DMS79 treated with DMSO at 0.1 percent for 48 hours (cell line): ENCODE measurements at regions not wholly inside any gene's neighbourhood (a gene's known extent, or its start where the extent isn't known, plus 50 kb on each side); places are given as distances from the start of the nearest gene placed in this dataset.
A peak's percentile ranks its signal among the peaks of the same experiment; 100 is the strongest.
"Not testable (repeated sequence)": the region's sequence is repeated elsewhere in the genome, so short reads cannot be mapped to it uniquely, and the experiment has no call there.

Source experiments
- DNase-seq: peaks from one replicate; lab custom pipeline; 2025; lab: John Stamatoyannopoulos, UW

DNA sequence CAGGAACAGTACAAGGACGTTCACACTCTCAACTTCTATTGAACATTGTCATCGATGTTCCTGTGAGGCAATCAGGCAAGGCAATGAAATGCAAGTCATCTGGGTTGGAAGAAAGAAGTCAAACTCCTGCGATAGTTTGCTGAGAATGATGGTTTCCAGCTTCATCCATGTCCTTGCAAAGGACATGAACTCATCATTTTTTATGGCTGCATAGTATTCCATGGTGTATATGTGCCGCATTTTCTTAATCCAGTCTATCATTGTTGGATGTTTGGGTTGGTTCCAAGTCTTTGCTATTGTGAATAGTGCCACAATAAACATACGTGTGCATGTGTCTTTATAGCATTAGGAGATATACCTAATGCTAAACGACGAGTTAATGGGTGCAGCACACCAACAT lies 180.0 kb downstream of the RTP5 start:
- DNase-seq = not testable (repeated sequence)

DNA sequence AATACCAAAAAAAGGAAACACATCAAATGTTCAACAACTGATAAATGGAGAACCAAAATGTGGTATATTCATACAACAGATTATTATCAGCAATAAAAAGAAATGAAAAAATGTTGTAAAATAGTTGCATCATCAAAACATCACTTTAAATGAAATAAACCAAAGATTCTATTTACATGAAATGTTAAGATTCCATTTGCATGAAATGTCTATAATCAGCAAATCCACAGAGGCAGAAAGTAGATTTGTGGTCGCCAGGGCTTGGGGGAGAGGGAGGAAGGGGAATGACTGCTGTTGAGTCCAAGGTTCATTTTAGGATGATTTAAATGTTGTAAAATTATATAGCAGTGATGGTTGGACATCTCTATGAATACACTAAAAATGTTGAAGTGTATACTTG lies 181.9 kb downstream of the RTP5 start:
- no peak for DNase-seq

DNA sequence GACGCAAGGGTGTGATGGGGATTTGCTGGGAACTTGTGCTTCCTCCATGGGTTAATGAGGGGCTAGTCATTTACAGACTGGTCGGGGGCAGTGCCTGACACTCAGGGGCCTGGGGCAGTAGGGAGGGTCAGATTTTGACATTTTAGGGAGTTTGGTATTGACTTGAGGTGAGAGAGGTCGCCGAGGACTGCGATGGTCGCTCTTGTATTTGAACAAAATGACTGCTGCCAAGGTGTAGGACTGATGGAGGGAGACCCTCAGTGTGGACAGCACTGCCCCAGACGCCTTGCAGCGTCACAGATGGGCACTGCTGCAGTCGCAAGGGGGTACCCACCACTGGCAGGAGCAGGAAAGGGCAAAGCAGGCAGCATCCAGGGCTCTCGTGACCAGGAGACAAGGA lies 182.9 kb downstream of the RTP5 start:
- no peak for DNase-seq

DNA sequence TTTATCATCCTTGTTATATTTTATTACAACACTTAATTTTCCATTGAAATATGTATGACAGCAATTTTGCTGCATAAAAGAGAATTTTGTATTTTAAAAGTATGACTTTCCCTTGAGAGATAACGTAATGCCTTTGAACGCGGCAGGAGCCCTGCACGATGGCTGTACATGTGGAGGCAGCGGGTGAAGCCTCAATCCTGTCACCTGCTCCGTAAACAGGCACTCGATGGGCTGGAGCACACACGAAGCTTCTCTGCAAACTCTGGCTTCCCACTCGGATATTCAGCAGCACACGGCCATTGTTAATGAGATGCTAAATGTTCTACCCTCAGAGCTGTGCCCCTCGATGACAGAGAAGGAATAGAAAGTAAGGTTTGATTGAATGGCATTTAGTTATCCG lies 184.4 kb downstream of the RTP5 start:
- no peak for DNase-seq

DNA sequence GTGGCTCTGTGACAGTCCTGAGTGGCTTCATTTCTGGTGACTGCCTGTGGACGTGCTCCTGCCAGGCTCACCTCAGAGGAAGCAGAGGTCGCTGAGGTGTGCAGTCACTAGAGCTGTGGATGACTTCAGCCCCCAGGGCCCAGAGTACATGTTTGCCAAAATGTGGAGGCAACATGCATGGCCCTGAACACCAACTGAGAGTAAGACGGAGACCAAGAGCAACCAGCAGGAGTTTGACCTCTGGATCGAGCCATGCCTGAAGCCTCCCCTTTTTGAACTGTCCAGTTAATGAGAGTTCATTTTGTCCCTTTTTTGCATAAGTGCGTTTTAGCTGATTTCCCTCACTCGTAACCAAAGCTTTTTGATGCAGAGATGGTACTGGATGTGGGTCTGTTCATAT lies 184.9 kb downstream of the RTP5 start:
- DNase-seq = no peak

DNA sequence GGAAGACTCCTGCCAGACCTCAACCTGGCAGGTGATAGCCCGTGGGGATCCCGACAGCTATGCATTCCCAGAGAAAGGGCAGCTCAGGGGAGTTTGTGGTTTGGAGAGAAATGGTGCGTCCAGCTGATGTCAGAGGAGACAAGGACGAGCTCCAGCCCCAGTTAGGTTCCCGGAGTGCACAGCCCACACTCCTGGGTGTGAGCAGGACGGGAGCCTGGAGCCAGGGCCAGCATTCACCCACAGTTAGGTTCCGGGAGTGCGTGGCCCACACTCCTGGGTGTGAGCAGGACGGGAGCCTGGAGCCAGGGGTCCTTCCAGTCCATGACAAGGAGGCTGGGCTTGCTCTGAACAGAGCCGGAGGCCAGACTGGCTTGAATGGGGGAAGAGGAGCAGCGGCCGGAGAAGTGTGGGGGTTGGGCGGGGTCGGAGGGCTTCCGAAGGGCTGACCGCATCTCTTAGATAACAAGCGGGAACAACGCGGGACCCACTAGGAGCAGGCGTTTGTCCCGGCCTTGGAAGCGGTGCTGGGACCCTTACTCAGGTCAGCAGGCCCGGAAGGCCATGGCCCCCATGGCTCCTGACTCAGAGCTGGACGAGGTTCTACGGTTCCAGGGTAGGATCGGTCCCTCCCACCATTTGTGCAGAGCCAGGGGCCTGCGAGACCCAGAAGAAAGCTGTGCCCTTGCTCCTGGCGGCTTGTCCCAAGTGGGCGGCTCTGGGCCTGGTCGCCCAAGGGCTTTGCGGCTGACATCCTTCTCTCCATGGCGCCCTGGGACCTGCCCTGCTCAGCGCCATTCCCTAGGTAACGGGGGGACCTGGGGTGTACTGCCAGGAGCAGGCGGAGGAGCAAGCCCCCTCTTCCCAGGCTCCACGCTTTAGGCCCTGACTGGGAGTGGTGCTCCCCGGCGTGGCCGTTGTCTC lies 185.6 kb downstream of the RTP5 start:
- DNase-seq = no peak

DNA sequence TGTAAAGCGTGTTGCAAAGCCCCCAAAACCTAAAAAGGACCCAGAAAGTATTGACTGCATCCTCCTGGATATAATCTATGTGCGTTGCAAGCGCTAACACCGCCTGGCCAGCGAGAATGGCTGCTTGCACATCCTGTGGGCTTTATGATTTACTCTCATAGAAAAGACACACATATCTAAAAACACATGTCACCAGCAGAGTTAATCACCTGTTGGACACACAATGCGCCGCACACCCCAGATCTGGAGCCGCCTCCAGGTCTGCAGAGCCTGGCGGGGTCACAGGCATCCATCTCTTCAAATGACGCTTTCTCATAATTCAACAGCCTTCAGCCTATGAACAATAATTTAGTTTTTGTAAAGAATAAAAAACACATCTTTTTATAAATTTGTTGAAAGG lies 186.5 kb downstream of the RTP5 start:
- DNase-seq = no peak

DNA sequence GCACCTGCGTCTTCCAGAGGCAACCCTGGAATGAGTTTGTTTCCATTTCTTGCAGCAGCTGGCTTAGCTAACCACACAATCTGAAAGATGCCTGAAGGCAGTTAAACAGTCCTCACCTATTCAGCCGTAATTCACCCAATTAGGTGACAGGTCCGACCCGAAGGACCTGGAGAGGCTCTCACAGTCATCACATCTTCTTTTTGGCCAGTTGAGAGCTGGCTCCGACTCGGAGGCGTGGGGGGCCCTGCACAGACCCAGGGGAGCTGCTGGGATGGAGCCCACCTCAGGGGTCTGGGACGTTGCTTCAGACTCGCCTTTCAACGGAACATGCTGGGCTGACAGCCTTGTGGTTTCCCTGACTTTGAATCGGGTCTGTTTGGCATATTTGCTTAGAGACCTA lies 187.3 kb downstream of the RTP5 start:
- DNase-seq = peak; percentile 9

DNA sequence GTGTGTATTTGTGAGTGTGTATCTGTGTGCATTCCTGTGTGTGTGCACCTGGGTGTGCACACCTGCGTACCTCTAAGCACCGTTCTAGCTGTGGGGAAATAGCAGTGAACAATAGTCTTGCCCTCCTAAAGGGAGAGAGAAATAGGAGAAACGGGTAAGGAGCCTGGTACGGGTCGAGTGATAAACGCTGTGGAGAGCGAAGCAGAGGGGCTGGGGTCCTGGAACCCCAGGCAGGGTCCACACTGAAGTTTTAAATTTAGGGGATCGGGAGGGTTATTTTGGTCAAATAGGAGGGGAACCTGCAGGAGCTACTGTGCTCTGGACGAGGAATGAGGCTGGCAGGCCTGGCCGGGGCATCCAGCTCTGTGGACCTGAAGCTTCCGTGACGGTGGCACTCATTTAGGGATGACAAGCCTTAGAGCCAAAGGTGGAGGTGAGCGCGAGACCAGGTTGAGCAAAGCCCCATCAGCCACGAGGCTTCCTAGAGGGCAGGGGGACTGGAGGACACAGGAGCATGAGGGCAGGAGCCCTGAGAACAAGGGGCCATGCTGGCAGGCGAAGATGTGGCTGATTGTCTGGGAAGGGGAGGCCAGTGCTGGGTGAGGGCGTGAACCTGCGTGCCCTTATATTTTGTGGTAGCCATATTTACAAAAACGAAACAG lies 188.0 kb downstream of the RTP5 start:
- DNase-seq = no peak

DNA sequence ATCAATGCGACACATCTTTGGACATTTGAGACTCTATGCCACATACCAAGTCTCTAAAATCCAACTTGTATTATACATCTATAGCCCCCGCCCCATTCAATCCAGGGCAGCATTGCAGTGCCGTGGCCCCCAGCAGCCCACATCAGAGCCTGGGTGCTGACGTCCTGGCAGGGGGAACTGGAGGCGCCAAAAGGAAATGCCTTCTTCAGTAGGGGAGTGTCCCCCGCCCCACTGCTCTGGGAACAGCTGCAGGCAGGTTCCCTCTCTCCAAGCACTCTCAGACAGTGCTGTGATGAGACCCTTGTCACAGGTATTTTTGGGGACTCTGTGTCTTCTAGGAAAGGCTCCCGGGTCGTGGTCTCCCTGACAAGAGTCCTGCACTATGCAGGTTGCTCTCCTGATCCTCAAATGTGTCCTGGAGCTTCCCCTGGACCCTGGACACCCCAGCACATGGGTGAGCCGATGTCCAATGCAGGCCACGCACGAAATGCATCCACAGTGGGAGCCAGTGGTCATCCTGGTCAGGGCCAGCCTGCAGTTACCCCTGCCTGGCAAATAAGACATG lies 188.7 kb downstream of the RTP5 start:
- DNase-seq = no peak

DNA sequence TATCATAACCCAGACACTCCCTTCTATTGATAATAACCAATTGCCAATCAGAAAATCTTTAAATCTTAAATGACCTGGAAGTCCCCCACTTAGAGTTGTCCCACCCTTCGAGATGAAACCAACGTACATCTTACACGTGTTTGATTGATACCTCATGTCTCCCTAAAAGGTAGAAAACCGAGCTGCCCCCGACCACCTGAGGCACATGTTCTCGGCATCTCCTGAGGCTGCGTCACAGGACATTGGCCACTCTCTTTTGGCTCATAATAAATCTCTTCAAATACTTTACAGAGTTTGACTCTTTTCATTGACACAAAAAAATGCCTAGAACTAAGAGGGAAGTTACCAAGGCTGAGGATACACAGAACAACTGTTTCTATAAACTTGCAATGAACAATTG lies 190.0 kb downstream of the RTP5 start:
- no peak for DNase-seq

DNA sequence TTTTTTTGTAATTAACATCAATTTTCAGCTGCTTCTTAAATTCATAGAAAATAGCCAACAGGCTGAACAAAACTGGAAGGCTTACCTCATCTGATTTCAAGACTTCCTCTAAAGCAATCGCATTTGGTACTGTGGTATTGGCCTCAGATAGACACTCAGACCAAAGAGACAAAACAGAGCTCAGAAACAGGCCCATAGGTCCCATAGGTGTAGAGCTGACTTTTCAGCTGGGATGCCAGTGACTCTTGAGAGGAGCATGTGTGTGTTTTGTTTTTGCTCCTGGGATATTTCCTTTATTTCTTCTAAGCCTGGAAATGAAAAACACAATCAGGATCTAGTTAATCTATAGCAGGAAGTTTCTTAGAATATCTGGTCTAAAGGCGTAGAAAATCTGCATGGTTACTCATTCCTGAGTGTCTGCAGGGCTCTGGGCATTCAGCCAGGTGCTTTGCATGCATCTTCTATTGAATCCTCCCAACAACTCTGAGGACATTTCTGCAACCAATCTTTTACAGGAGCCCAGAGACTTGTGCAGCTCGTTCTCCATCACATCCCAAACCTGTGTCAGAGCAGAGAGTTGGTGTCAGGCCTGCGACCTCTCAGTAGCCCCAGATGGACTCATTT lies 190.8 kb downstream of the RTP5 start:
- peak; percentile 30 for DNase-seq

DNA sequence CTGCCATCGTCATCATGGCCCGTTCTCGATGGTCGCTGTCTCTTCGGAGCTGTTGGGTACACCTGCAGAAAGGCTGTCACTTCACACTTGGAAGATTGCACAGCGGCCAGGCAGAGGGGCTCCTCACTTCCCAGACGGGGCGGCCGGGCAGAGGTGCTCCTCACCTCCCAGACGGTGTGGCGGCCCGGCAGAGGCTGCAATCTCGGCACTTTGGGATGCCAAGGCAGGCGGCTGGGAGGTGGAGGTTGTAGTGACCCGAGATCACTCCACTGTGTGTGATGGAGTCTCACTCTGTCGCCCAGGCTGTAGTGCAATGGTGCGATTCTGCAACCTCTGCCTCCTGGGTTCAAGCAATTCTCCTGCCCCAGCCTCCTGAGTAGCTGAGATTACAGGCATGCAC lies 192.4 kb downstream of the RTP5 start:
- DNase-seq = not testable (repeated sequence)

DNA sequence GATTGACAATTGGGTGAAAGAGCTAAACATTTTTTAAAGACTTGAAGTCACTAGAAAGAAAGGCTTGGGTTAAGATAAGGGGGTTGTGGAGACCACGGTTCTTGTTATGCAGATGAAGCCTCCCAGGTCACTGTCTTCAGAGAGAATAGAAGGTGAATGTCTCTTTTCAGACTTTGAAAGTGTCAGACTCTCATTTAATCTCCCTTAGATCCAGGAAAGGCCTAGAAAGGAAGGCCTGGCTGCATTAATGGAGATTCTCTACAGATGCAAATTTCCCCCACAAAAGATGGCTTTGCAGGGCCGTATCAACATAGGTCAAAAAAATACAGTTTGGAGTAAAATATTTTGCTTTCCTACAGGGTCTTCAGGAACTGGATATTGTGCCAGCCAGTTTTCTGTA lies 193.9 kb downstream of the RTP5 start:
- no peak for DNase-seq

DNA sequence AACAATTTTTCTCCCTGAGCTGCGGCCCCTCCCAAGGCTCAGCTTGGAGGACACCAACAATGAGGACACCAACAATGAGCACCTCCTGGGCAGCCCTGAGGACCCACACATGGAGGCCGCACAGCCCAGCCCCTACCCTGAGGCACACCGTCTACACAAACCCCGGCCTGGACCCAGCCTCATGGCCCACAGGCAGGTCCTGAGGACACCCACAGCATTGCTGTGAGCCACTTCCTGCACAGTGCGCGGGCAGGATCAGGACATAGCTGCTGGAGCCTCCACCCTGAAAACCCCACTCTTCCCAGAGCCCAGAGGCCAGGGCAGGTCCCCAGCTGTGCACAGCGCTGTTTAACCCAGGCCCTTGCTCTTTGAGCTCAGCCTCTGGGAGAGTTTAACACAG lies 194.3 kb downstream of the RTP5 start:
- no peak for DNase-seq

DNA sequence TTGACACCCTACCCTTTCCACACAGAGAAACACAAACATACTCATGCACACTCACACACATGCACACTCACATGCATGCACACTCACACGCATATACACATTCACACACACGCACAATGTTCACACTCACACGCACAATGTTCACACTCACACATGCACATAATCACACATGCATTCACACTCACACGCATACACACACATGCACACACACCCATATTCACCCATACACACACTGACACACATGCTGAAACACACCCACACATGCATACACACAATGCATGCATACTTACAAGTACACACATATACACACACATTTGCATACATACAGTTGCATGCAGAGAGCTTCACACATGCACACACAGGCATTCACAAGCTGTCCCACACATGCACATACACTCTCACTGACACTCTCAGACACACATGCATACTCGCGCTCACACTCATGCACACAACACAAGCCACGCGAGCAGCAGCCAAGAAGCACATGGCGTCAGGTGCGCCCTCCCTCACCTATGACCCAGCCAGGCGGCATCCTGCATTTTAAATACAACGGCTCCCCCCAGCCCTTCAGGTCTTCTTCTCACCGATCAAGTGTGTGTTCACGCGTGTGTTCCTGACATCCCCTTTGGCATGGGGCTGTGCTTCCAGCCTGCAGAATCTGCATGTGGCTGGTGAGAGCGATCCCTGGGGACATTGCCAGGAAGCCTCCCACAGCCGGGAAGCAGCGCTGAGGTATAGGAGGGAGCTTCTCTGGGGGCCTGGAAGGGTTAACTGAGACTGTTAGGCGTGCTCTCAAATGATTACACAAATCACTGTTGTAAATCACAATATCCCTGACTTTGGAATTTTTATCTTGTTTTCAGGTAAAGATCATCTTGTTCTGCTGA lies 195.1 kb downstream of the RTP5 start:
- DNase-seq = no peak

DNA sequence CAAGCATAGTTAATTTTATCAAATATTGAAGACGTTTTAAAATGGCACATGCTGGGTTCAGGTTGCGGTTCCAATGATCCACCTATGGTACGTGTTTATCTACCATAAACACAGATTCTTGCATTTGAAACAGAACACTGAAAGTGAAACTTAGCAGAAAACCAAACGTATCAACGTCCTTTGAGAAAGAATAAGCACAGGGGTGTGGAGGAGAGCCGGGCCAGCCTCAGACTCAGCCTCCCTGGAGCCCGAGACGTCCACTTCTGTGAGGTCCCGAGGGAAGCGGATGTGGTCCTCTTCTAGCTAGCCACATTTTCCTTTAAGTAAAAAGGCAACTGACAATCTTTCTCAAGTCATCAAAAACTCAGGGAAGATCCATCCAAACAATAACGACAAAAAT lies 195.9 kb downstream of the RTP5 start:
- no peak for DNase-seq

DNA sequence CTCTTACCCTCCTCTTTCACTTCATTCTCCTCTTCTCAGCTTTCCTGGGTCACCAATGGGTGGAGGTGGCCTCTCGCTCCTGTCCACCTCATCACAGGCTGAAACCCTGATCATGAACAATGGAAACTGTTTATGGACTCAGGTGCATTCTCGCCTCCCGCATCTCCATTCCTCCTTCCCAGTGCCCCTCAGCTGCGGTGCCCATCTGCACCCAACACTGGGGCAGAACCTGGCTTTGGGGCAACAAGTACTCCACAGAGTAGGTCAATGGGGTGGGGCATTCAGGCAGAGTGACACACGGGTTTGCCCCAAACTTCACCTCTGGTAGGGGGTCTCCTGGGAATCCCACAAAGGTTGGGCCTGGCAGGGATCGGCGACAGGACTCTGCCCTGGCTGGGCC lies 199.5 kb downstream of the RTP5 start:
- no peak for DNase-seq

DNA sequence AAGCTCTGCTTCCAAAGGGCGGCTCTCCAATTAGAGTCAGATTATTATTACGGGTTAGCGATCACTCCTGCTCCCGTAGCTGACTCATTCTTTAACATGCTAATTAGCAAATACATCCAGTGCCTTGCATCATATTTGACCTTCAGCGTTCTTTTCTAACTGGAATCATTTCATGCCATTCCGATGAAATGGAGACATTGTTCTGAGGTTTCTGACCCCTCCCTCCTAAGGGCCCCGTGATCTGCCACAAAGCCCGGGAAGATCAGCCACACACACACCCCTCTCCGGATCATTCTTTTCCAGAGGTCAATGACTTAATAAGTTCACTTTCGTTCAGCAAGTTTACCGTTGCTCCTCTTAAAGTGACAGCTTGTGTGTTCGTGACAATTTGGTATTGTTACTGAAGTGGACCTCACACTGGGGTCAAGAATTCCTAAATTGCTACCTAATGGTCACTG lies 200.4 kb downstream of the RTP5 start:
- DNase-seq = not testable (repeated sequence)

DNA sequence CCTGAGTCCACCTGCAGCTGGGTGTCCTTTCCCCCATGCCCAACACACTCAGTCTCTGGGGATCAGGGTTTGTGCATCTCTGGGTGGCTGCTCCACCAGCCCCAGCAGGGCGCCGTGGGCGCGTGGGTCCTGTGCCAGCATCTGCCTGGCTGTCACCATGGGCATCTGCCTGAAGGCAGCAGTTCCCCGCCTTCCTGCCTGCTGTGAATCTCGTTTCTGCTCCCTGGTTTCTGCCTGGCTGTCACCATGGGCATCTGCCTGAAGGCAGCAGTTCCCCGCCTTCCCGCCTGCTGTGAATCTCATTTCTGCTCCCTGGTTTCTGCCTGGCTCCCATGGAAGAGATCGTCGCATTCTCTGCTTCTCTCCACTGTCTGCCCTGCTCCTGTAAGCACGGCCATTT lies 201.2 kb downstream of the RTP5 start:
- not testable (repeated sequence) for DNase-seq

DNA sequence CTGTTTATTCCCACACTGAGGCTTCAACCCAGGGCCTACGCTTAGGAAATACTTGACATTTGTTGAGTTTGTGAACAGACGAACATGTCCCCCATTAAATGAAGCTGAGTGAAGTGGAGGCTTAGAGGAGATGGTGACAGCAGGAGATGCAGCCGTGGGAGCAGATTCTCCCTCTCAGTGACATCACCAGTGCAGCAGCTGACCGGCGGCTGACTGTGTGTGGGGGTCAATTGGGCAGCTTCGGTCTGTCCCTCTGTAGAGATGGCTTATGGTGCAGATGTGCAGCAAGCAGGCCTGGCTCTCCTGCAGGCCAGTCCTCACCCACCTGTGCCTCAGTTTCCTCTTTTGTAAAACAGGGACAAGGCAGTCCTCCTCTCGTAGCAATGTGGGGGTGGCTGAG lies 201.8 kb downstream of the RTP5 start:
- not testable (repeated sequence) for DNase-seq

DNA sequence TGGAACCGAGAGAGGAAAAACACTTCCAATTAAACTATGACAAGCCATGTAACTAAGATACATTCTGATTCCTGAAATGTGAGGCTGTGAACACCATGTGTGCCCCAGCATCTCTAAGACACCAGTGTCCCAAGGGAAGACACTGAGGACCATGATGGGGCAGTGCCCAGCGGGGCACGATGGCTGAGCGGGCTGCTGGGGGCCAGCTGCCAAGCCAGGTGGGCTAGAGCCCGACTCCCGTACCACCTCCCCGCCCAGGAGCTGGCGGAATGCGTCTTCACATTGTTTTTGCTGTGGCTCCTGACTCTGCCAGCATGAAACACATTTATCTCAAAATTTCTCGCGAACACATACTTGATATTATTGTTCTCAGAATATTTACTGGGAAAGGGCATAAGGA lies 202.4 kb downstream of the RTP5 start:
- not testable (repeated sequence) for DNase-seq
